ENCODE measurements at regions not wholly inside any gene's neighbourhood (a gene's known extent, or its start where the extent isn't known, plus 50 kb on each side); places are given as distances from the start of the nearest gene placed in this dataset.
"Not testable (repeated sequence)": the region's sequence is repeated elsewhere in the genome, so short reads cannot be mapped to it uniquely, and the experiment has no call there.

GRCh38 chr2:91762312-91762711, 3070.8 kb downstream of the RPIA start:
- TF ChIP-seq TSHZ2 (CRISPR knock-in tag; IDR thresholded peaks at IDR 0.05); ZC3H10 (CRISPR knock-in tag; IDR thresholded peaks at IDR 0.05); BACH2 (CRISPR knock-in tag; IDR thresholded peaks at IDR 0.05; ENCODE audit: borderline replicate concordance); PATZ1 (CRISPR knock-in tag; IDR thresholded peaks at IDR 0.05; ENCODE audit: borderline replicate concordance); SNAI2 (CRISPR knock-in tag; IDR thresholded peaks at IDR 0.05); ZNF565 (CRISPR knock-in tag; conservative IDR thresholded peaks at IDR 0.05; ENCODE audit: low read depth); ARNTL (CRISPR knock-in tag; IDR thresholded peaks at IDR 0.05; ENCODE audit: borderline replicate concordance, low read depth); TOX (CRISPR knock-in tag; IDR thresholded peaks at IDR 0.05; ENCODE audit: borderline replicate concordance); GLIS3 (CRISPR knock-in tag; IDR thresholded peaks at IDR 0.05); ZFP3 (CRISPR knock-in tag; IDR thresholded peaks at IDR 0.05); POU6F1 (CRISPR knock-in tag; IDR thresholded peaks at IDR 0.05; ENCODE audit: borderline replicate concordance, low read depth); TCF4 (CRISPR knock-in tag; IDR thresholded peaks at IDR 0.05; ENCODE audit: borderline replicate concordance): not testable (repeated sequence)

Data from SK-N-SH treated with all-trans-retinoic acid at 6 μM for 48 hours (cell line).